GM23338 (cell line): ENCODE measurements at regions not wholly inside any gene's neighbourhood (a gene's known extent, or its start where the extent isn't known, plus 50 kb on each side); places are given as distances from the start of the nearest gene placed in this dataset.
A peak's percentile ranks its signal among the peaks of the same experiment; 100 is the strongest.

Experiments
- ATAC-seq: fragments of 200-7000 bp; cut with Tn5 transposase; 3 replicates; pipeline ENCODE4 v1.9.1; 2020
- DNase-seq: peaks from one replicate; pipeline ENCODE4 v3.0.0-alpha.2; 2015; ENCODE audit warnings: low spot score
- H2AFZ ChIP-seq: fragments of 200-600 bp; sonication (generic); 2 replicates; pipeline ENCODE4 v1.8.0; 2016; ENCODE audit warnings: antibody characterized with exemption, mild to moderate bottlenecking, moderate library complexity
- H3F3A ChIP-seq: fragments of 200-600 bp; sonication (generic); replicated peaks from 2 replicates; pipeline ENCODE4 v1.8.0; 2017; ENCODE audit warnings: antibody characterized with exemption, mixed run types, low read depth
- H3K27ac ChIP-seq: fragments of 200-600 bp; sonication (generic); 2 replicates; pipeline ENCODE4 v1.6.1; 2016; ENCODE audit warnings: low read depth
- H3K27me3 ChIP-seq: fragments of 200-600 bp; sonication (generic); 2 replicates; pipeline ENCODE4 v1.8.0; 2016; ENCODE audit warnings: mild to moderate bottlenecking, mixed run types, moderate library complexity; ENCODE audit not compliant: insufficient read depth
- H3K36me3 ChIP-seq: fragments of 200-600 bp; sonication (generic); 2 replicates; pipeline ENCODE4 v1.8.0; 2016; ENCODE audit warnings: mild to moderate bottlenecking; ENCODE audit not compliant: insufficient read depth
- H3K4me1 ChIP-seq: fragments of 200-600 bp; sonication (generic); 2 replicates; pipeline ENCODE4 v1.8.0; 2016; ENCODE audit warnings: mild to moderate bottlenecking, moderate library complexity; ENCODE audit not compliant: insufficient read depth
- H3K4me2 ChIP-seq: fragments of 200-600 bp; sonication (generic); 2 replicates; pipeline ENCODE4 v1.7.1; 2017; ENCODE audit warnings: mixed run types
- H3K4me3 ChIP-seq: fragments of 200-600 bp; sonication (generic); 2 replicates; pipeline ENCODE4 v1.6.1; 2016; ENCODE audit warnings: mixed run types
- H3K79me2 ChIP-seq: fragments of 200-600 bp; sonication (generic); replicated peaks from 2 replicates; pipeline ENCODE4 v1.8.0; 2017; ENCODE audit warnings: mild to moderate bottlenecking; ENCODE audit not compliant: insufficient read depth
- H3K9me2 ChIP-seq: fragments of 200-600 bp; sonication (generic); 2 replicates; pipeline ENCODE4 v1.8.0; 2017; ENCODE audit not compliant: insufficient read depth
- H4K20me1 ChIP-seq: fragments of 200-600 bp; sonication (generic); replicated peaks from 2 replicates; pipeline ENCODE4 v1.8.0; 2017; ENCODE audit warnings: mild to moderate bottlenecking; ENCODE audit not compliant: insufficient read depth
- H3K27ac Mint-ChIP-seq: 2 replicates; pipeline ENCODE4 v1.8.0; 2020; ENCODE audit warnings: inconsistent platforms, mild to moderate bottlenecking, moderate library complexity, mixed read lengths
- H3K27me3 Mint-ChIP-seq: 3 replicates; pipeline ENCODE4 v1.8.0; 2022; ENCODE audit warnings: low read depth, mild to moderate bottlenecking, moderate library complexity, mixed read lengths, inconsistent platforms; ENCODE audit not compliant: insufficient read depth, poor library complexity
- H3K36me3 Mint-ChIP-seq: 3 replicates; pipeline ENCODE4 v1.8.0; 2021; ENCODE audit warnings: low read depth, mild to moderate bottlenecking, inconsistent platforms, moderate library complexity, mixed read lengths
- H3K4me1 Mint-ChIP-seq: 3 replicates; pipeline ENCODE4 v1.8.0; 2020; ENCODE audit warnings: mild to moderate bottlenecking, inconsistent platforms, mixed read lengths
- H3K4me3 Mint-ChIP-seq: 3 replicates; pipeline ENCODE4 v1.8.0; 2021; ENCODE audit warnings: moderate library complexity, mild to moderate bottlenecking, inconsistent platforms, mixed read lengths
- H3K9me3 Mint-ChIP-seq: 3 replicates; pipeline ENCODE4 v1.8.0; 2020; ENCODE audit warnings: moderate library complexity, mild to moderate bottlenecking, inconsistent platforms, mixed read lengths
- CREB1 ChIP-seq: fragments of 250-450 bp; sonication (Bioruptor Pico); IDR thresholded peaks from 2 replicates; pipeline ENCODE4 v1.5.0; 2020; ENCODE audit warnings: low read depth, mild to moderate bottlenecking, moderate library complexity
- EZH2 ChIP-seq: fragments of 200-600 bp; sonication (generic); IDR thresholded peaks from one replicate; pipeline ENCODE4 v1.8.0; 2017; ENCODE audit warnings: antibody characterized with exemption, mild to moderate bottlenecking, low read depth; ENCODE audit not compliant: unreplicated experiment
- EZH2phosphoT487 ChIP-seq: fragments of 200-600 bp; sonication (generic); IDR thresholded peaks from one replicate; pipeline ENCODE4 v1.8.1; 2018; ENCODE audit warnings: antibody characterized with exemption; ENCODE audit not compliant: unreplicated experiment
- JUNB ChIP-seq: IDR thresholded peaks from one replicate; pipeline ENCODE4 v1.6.1; 2016; ENCODE audit warnings: antibody characterized with exemption; ENCODE audit not compliant: unreplicated experiment
- POLR2AphosphoS5 ChIP-seq: IDR thresholded peaks from 2 replicates; pipeline ENCODE4 v1.6.1; 2016; ENCODE audit warnings: antibody characterized with exemption, low read depth
- STAT1 ChIP-seq: IDR thresholded peaks from one replicate; pipeline ENCODE4 v1.6.1; 2016; ENCODE audit warnings: antibody characterized with exemption; ENCODE audit not compliant: unreplicated experiment
- ZNF114 ChIP-seq: fragments of 250-450 bp; sonication (Bioruptor Pico); IDR thresholded peaks from 2 replicates; pipeline ENCODE4 v1.5.0; 2020; ENCODE audit warnings: mild to moderate bottlenecking, moderate library complexity
- ZNF331 ChIP-seq: fragments of 250-450 bp; sonication (Bioruptor Pico); IDR thresholded peaks from 2 replicates; pipeline ENCODE4 v1.5.0; 2020; ENCODE audit warnings: low read depth, mild to moderate bottlenecking, moderate library complexity
- TF ChIP-seq, protein P1 (sequence below): IDR thresholded peaks from 2 replicates; pipeline ENCODE4 v1.6.1; 2016; ENCODE audit warnings: antibody characterized with exemption
- TF ChIP-seq, protein P2 (sequence below): IDR thresholded peaks from one replicate; pipeline ENCODE4 v1.6.1; 2018; ENCODE audit warnings: antibody characterized with exemption; ENCODE audit not compliant: unreplicated experiment

- peak overlapping the region; percentile 17; the same call in 1 of the 2 replicates for H3K27ac Mint-ChIP-seq
- H3K36me3 Mint-ChIP-seq: no peaks in the 10 kb centered on the region
- Histone ChIP-seq H3K4me3 (no peak overlapping the region), H3K36me3 (no peaks in the 10 kb centered on the region), H3K27me3 (no peaks in the 10 kb centered on the region), H3K9me2 (no peaks in the 10 kb centered on the region), H3K27ac (no peak overlapping the region), H3K79me2 (no peaks in the 10 kb centered on the region), H4K20me1 (no peaks in the 10 kb centered on the region), H3F3A (no peaks in the 10 kb centered on the region), H2AFZ (peak overlapping the region; percentile 35; the same call in 1 of the 2 replicates), H3K4me1 (peaks cover 5% of the 10 kb centered on the region), H3K4me2 (no peak overlapping the region)
- no peaks in the 10 kb centered on the region for H3K27me3 Mint-ChIP-seq
- H3K9me3 Mint-ChIP-seq: no peaks in the 10 kb centered on the region
- no peak for DNase-seq
- H3K4me1 Mint-ChIP-seq: peaks cover 19% of the 10 kb centered on the region; the same call in 2 of the 3 replicates
- no peak for ATAC-seq
- H3K4me3 Mint-ChIP-seq: no peak overlapping the region
- TF ChIP-seq, protein P1, sequence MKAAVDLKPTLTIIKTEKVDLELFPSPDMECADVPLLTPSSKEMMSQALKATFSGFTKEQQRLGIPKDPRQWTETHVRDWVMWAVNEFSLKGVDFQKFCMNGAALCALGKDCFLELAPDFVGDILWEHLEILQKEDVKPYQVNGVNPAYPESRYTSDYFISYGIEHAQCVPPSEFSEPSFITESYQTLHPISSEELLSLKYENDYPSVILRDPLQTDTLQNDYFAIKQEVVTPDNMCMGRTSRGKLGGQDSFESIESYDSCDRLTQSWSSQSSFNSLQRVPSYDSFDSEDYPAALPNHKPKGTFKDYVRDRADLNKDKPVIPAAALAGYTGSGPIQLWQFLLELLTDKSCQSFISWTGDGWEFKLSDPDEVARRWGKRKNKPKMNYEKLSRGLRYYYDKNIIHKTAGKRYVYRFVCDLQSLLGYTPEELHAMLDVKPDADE: no peak
- TF ChIP-seq POLR2AphosphoS5: no peak
Measured at GRCh38 chr6:9315966-9316650, 880.8 kb upstream of the SLC35B3 start.

DNA sequence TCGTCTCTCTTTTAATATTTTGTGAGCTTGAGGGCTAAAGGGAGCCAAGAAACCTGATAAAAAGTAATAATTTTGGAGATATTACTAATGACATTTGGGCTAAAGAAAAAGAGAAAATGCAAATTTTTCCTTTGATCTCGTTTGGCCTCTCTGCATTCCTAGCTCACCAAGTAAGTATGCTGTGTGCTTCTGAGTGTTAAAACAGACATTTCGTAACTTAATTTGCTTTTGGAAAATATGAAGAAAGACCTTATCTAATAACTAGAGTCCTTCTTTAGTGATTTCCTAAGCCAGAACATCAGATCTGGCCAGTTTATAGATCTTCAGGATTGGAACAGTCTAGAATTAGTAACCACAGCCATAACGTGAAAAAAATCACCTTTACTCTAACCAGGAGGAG is 872.9 kb upstream of the SLC35B3 start:
- H3K4me2 ChIP-seq: no peak overlapping the region
- Mint-ChIP-seq H3K36me3 (no peaks in the 10 kb centered on the region), H3K27me3 (no peaks in the 10 kb centered on the region), H3K9me3 (peaks cover 2% of the 10 kb centered on the region; the same call in 1 of the 3 replicates), H3K27ac (no peak overlapping the region), H3K4me3 (no peak overlapping the region), H3K4me1 (peaks cover 12% of the 10 kb centered on the region; the same call in 2 of the 3 replicates)
- no peaks in the 10 kb centered on the region for H3K79me2 ChIP-seq
- H3K4me3 ChIP-seq: no peak overlapping the region
- H3K9me2 ChIP-seq: no peaks in the 10 kb centered on the region
- H4K20me1 ChIP-seq: no peaks in the 10 kb centered on the region
- peaks cover 5% of the 10 kb centered on the region for H3K4me1 ChIP-seq
- no peaks in the 10 kb centered on the region for H3K27me3 ChIP-seq
- H2AFZ ChIP-seq: no peak overlapping the region
- H3F3A ChIP-seq: no peaks in the 10 kb centered on the region
- H3K27ac ChIP-seq: no peak overlapping the region
- ATAC-seq (no peak), DNase-seq (no peak)
- H3K36me3 ChIP-seq: no peaks in the 10 kb centered on the region
- TF ChIP-seq JUNB (no peak), ZNF331 (no peak), EZH2 (no peak), STAT1 (no peak), CREB1 (CRISPR knock-in tag) (no peak), EZH2phosphoT487 (no peak), ZNF114 (CRISPR knock-in tag) (no peak)
- TF ChIP-seq, protein P2, sequence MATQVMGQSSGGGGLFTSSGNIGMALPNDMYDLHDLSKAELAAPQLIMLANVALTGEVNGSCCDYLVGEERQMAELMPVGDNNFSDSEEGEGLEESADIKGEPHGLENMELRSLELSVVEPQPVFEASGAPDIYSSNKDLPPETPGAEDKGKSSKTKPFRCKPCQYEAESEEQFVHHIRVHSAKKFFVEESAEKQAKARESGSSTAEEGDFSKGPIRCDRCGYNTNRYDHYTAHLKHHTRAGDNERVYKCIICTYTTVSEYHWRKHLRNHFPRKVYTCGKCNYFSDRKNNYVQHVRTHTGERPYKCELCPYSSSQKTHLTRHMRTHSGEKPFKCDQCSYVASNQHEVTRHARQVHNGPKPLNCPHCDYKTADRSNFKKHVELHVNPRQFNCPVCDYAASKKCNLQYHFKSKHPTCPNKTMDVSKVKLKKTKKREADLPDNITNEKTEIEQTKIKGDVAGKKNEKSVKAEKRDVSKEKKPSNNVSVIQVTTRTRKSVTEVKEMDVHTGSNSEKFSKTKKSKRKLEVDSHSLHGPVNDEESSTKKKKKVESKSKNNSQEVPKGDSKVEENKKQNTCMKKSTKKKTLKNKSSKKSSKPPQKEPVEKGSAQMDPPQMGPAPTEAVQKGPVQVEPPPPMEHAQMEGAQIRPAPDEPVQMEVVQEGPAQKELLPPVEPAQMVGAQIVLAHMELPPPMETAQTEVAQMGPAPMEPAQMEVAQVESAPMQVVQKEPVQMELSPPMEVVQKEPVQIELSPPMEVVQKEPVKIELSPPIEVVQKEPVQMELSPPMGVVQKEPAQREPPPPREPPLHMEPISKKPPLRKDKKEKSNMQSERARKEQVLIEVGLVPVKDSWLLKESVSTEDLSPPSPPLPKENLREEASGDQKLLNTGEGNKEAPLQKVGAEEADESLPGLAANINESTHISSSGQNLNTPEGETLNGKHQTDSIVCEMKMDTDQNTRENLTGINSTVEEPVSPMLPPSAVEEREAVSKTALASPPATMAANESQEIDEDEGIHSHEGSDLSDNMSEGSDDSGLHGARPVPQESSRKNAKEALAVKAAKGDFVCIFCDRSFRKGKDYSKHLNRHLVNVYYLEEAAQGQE: no peak
- TF ChIP-seq, protein P1: no peak
